ENCODE measurements at regions not wholly inside any gene's neighbourhood (a gene's known extent, or its start where the extent isn't known, plus 50 kb on each side); places are given as distances from the start of the nearest gene placed in this dataset.

DNA sequence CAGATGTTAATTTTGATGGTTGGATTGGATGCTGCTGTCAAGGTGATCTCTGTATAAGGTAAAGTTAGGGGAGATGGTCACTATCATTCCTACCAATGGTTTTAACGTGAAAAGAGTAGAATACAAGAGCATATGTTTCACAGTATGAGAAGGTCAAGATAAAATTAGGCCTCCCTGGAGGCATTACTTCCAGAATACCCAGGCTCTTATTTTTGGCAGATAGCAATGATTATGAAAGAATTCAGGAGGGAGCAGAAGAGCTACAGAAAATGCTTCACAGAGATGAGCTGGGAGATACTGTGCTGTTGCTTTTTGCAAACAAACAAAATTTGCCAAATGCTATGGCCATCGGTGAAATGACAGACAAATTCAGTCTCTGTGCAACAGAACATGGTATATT lies 547.5 kb upstream of the SPRY2 start (continued):
- TF ChIP-seq, protein P1, sequence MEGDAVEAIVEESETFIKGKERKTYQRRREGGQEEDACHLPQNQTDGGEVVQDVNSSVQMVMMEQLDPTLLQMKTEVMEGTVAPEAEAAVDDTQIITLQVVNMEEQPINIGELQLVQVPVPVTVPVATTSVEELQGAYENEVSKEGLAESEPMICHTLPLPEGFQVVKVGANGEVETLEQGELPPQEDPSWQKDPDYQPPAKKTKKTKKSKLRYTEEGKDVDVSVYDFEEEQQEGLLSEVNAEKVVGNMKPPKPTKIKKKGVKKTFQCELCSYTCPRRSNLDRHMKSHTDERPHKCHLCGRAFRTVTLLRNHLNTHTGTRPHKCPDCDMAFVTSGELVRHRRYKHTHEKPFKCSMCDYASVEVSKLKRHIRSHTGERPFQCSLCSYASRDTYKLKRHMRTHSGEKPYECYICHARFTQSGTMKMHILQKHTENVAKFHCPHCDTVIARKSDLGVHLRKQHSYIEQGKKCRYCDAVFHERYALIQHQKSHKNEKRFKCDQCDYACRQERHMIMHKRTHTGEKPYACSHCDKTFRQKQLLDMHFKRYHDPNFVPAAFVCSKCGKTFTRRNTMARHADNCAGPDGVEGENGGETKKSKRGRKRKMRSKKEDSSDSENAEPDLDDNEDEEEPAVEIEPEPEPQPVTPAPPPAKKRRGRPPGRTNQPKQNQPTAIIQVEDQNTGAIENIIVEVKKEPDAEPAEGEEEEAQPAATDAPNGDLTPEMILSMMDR (conservative IDR thresholded peaks at IDR 0.05; ENCODE audit: low read depth in 2 of 2): no peak
- TF ChIP-seq STAT1 (IDR thresholded peaks at IDR 0.05; ENCODE audit: unreplicated experiment): no peak

DNA sequence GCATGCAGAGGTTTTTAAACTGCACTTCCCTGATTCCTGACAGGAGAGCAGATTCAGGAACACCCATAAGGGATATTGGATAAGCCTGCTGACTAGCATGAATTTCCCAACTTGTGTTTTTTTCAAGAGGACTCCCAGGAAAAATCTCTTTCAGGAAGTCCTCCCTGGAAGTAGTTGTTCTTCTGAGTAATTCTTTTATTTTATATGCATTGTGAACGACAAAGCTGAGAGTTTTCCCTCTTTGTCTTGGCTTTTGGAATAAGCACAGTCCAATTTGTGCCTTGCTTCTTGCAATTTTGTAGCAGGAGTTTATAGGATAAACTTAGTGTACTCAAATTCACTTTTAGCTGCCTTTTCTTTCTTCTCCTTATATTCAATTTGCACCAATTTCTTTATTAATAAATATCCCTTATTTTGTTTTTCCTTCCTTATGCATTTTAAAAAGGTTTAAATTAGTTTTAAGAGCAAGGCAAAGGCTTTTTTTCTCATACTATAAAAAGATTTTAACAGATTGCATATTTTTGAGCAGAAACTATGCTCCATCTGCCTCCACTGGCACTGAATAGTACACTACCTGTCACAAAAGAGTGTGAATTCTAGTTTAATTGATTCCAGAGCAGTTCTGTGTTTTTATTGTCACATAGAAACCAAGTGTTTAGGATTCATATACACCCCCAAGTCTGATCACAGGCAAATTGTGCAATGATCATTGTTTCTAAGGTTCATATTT lies 543.3 kb upstream of the SPRY2 start:
- Mint-ChIP-seq H3K4me3 (no peak overlapping the region), H3K9me3 (no peaks in the 10 kb centered on the region), H3K36me3 (ENCODE audit: low read depth) (no peaks in the 10 kb centered on the region), H3K4me1 (peaks cover 9% of the 10 kb centered on the region; the same call in 2 of the 3 replicates), H3K27ac (no peak overlapping the region), H3K27me3 (ENCODE audit: insufficient read depth, low read depth, poor library complexity) (peaks cover 6% of the 10 kb centered on the region)
- ATAC-seq: no peak
- no peaks in the 10 kb centered on the region for H3K79me2 ChIP-seq (replicated peaks; ENCODE audit: insufficient read depth)
- H2AFZ ChIP-seq: no peak overlapping the region
- DNase-seq (ENCODE audit: low spot score): no peak
- H3K4me3 ChIP-seq: no peak overlapping the region
- H4K20me1 ChIP-seq (replicated peaks; ENCODE audit: insufficient read depth): no peaks in the 10 kb centered on the region
- no peak overlapping the region for H3K4me2 ChIP-seq
- no peaks in the 10 kb centered on the region for H3K36me3 ChIP-seq (ENCODE audit: insufficient read depth)
- H3F3A ChIP-seq (replicated peaks; ENCODE audit: low read depth): no peaks in the 10 kb centered on the region
- peaks cover 36% of the 10 kb centered on the region for H3K27me3 ChIP-seq (ENCODE audit: insufficient read depth)
- peaks cover 23% of the 10 kb centered on the region for H3K4me1 ChIP-seq (ENCODE audit: insufficient read depth)
- H3K27ac ChIP-seq (ENCODE audit: low read depth): no peak overlapping the region
- H3K9me2 ChIP-seq (ENCODE audit: insufficient read depth): no peaks in the 10 kb centered on the region
- TF ChIP-seq ZNF331 (CRISPR knock-in tag; IDR thresholded peaks at IDR 0.05; ENCODE audit: low read depth) (no peak), CREB1 (CRISPR knock-in tag; IDR thresholded peaks at IDR 0.05; ENCODE audit: low read depth) (no peak), POLR2AphosphoS5 (IDR thresholded peaks at IDR 0.05; ENCODE audit: low read depth) (no peak), NANOG (IDR thresholded peaks at IDR 0.05; ENCODE audit: borderline replicate concordance) (no peak), EZH2phosphoT487 (IDR thresholded peaks at IDR 0.05; ENCODE audit: unreplicated experiment) (no peak), ZNF114 (CRISPR knock-in tag; IDR thresholded peaks at IDR 0.05) (no peak), EZH2 (IDR thresholded peaks at IDR 0.05; ENCODE audit: low read depth, unreplicated experiment) (no peak), JUNB (IDR thresholded peaks at IDR 0.05; ENCODE audit: unreplicated experiment) (no peak)
- TF ChIP-seq, protein P2, sequence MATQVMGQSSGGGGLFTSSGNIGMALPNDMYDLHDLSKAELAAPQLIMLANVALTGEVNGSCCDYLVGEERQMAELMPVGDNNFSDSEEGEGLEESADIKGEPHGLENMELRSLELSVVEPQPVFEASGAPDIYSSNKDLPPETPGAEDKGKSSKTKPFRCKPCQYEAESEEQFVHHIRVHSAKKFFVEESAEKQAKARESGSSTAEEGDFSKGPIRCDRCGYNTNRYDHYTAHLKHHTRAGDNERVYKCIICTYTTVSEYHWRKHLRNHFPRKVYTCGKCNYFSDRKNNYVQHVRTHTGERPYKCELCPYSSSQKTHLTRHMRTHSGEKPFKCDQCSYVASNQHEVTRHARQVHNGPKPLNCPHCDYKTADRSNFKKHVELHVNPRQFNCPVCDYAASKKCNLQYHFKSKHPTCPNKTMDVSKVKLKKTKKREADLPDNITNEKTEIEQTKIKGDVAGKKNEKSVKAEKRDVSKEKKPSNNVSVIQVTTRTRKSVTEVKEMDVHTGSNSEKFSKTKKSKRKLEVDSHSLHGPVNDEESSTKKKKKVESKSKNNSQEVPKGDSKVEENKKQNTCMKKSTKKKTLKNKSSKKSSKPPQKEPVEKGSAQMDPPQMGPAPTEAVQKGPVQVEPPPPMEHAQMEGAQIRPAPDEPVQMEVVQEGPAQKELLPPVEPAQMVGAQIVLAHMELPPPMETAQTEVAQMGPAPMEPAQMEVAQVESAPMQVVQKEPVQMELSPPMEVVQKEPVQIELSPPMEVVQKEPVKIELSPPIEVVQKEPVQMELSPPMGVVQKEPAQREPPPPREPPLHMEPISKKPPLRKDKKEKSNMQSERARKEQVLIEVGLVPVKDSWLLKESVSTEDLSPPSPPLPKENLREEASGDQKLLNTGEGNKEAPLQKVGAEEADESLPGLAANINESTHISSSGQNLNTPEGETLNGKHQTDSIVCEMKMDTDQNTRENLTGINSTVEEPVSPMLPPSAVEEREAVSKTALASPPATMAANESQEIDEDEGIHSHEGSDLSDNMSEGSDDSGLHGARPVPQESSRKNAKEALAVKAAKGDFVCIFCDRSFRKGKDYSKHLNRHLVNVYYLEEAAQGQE (IDR thresholded peaks at IDR 0.05; ENCODE audit: unreplicated experiment): no peak
- TF ChIP-seq, protein P1 (conservative IDR thresholded peaks at IDR 0.05; ENCODE audit: low read depth in 2 of 2): no peak
